IPS-NIHi7 (cell line): ENCODE measurements at regions not wholly inside any gene's neighbourhood (a gene's known extent, or its start where the extent isn't known, plus 50 kb on each side); places are given as distances from the start of the nearest gene placed in this dataset.
A peak's percentile ranks its signal among the peaks of the same experiment; 100 is the strongest.

Experiments used
- DNase-seq: peaks from one replicate; pipeline ENCODE4 v3.0.0; 2012; ENCODE audit warnings: mixed read lengths; ENCODE audit errors: extremely low spot score

GRCh38 chr7:47636433-47637175 lies 54.7 kb upstream of the TNS3 start:
- DNase-seq, result no peak

- no peak for DNase-seq
These were observed 54.1 kb upstream of the TNS3 start for GRCh38 chr7:47636081-47636432.

DNA sequence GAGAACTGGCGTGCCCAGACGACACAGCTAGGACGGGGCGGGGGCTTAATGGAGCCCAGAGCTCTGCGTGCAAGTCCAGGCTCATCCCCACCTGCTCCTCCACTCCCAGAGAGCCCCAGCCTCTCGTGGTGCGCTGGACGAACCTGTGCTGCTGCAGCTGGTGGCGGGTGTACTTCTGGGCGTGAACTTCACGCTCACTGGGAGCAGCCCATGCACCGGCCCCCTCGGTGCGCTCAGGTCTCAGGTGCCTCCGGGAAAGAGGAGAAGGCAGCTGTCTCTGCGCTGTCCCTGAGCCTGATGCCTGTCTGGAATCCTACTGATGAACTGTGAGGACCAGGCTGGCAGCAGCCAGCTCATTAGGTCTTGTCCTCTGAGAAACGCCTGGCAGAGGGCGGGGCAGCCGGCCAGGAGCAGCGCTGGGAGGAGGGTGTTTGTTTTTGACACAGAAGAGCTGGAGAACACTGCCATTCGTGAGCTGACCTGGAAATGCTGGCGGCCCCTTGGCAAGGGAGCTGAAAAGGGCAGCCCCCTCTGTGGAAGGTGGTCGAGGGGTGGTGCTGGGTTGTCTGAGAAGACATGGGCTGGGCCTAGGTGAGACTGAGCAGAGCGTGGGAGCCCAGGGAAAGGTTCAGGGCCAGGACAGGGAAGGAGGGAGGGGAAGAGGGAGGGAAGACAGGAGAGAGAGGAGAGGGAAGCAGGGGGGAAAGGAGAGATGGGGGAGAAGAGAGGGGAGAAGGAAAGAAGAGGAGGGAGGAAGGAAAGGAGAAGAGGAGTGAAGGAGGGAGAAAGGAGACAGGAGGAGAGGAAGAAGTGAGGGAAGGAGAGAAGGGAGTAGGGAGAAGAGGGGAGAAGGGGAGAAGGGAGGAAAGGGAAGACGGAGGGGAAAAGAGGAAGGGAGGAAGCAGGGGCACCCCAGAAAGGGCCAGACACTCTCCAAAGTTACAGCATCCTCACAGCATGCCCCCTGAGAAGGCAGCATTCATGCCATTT lies 53.5 kb upstream of the TNS3 start:
- peak; percentile 50 for DNase-seq

DNA sequence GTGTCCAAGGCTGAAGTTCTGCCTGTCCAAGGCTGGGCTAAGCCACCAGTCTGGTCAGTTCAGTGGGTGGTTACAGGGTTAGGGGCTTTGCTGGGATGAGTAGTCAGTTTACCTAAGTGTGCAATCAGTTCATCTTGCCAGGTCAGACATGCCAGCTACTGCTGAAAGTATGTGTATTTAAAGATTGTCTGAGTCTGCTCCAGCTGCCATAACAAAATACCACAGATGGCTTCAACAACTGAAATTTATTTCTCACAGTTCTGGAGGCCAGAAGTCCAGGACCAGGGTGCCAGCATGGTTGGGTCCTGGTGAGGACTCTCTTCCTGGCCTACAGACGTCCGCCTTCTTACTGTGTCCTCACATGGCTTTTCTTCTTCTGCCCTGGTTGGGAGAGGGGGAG lies 52.4 kb upstream of the TNS3 start:
- no peak for DNase-seq

DNA sequence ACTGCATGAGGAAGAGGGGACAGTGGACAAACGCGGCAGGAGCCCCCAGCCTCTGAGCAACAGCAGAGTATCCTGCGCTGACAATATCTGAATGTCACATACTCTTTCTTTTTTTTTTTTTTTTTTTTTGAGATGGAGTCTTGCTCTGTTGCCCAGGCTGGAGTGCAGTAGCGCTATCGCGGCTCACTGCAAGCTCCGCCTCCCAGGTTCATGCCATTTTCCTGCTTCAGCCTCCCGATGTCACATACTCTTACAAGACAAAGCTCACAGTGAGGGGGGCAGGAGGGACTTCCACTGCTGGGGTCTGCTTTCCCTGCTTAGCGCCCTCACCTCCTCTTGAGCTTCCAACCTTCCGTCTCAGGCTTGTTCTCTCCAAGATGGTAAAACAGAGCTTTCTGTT lies 51.2 kb upstream of the TNS3 start:
- no peak for DNase-seq
